H1 (cell line): ENCODE measurements at regions not wholly inside any gene's neighbourhood (a gene's known extent, or its start where the extent isn't known, plus 50 kb on each side); places are given as distances from the start of the nearest gene placed in this dataset.

Experiments
- CTCF ChIA-PET: fragments of 300-600 bp; sonication (Branson Sonifier 250); formaldehyde crosslinking; loops from one replicate; lab custom pipeline; 2021; ENCODE audit not compliant: partially characterized antibody; lab: Charles Lee
- POLR2A ChIA-PET: fragments of 300-600 bp; sonication (Branson Sonifier 250); formaldehyde crosslinking; loops from one replicate; lab custom pipeline; 2021; ENCODE audit warnings: inconsistent platforms; ENCODE audit not compliant: partially characterized antibody; lab: Charles Lee
- DNase-seq, 2 experiments: peaks; one replicate each; pipeline versions ENCODE4 v3.0.0 to v3.0.0-alpha.2; 2010 to 2022; ENCODE audit warnings: low spot score in 2 of 2, low read depth in 1 of 2, mixed read lengths in 1 of 2
- FAIRE-seq: peaks from 2 replicates; lab custom pipeline; 2011; peaks lifted over from hg19 to GRCh38; lab: Jason Lieb, UNC
- H2AFZ ChIP-seq: 2 replicates; pipeline ENCODE4 v1.8.1; 2012; ENCODE audit warnings: low read length, inconsistent platforms
- H2AK5ac ChIP-seq: 2 replicates; pipeline ENCODE4 v1.6.1; 2013; ENCODE audit warnings: low read depth, low read length
- H2BK120ac ChIP-seq: replicated peaks from 2 replicates; pipeline ENCODE3; 2013; ENCODE audit warnings: low read depth, low read length, inconsistent platforms
- H2BK12ac ChIP-seq: 2 replicates; pipeline ENCODE4 v1.6.1; 2013; ENCODE audit warnings: low read depth, low read length
- H2BK15ac ChIP-seq: 2 replicates; pipeline ENCODE4 v1.6.1; 2013; ENCODE audit warnings: low read length
- H2BK20ac ChIP-seq: 2 replicates; pipeline ENCODE4 v1.6.1; 2013; ENCODE audit warnings: low read length
- H2BK5ac ChIP-seq: 2 replicates; pipeline ENCODE4 v1.6.1; 2013; ENCODE audit warnings: low read depth, low read length
- H3K14ac ChIP-seq: 2 replicates; pipeline ENCODE4 v1.6.1; 2013; ENCODE audit warnings: inconsistent platforms; ENCODE audit not compliant: insufficient read length
- H3K18ac ChIP-seq: 2 replicates; pipeline ENCODE4 v1.6.1; 2013; ENCODE audit warnings: low read length; ENCODE audit errors: extremely low read depth
- H3K23ac ChIP-seq: 2 replicates; pipeline ENCODE4 v1.6.1; 2013; ENCODE audit warnings: inconsistent platforms; ENCODE audit not compliant: insufficient read length
- H3K23me2 ChIP-seq: 2 replicates; pipeline ENCODE4 v1.6.1; 2013; ENCODE audit warnings: low read depth, low read length
- H3K27ac ChIP-seq: 2 replicates; pipeline ENCODE4 v1.6.1; 2011; ENCODE audit warnings: low read depth, low read length, inconsistent platforms
- H3K27me3 ChIP-seq, 4 experiments: replicated peaks in 1 of 4; 1 replicate in 1 of 4; 2 replicates in 3 of 4; pipeline versions ENCODE4 v1.6.1 to v1.8.1; 2011 to 2013; ENCODE audit warnings: low read length in 3 of 4, mild to moderate bottlenecking in 3 of 4, inconsistent platforms in 2 of 4, mixed read lengths in 2 of 4, moderate library complexity in 1 of 4; ENCODE audit not compliant: control insufficient read depth in 3 of 4, insufficient read depth in 3 of 4; ENCODE audit errors: extremely low read depth in 1 of 4
- H3K36me3 ChIP-seq, 4 experiments: 2 replicates each; pipeline versions ENCODE4 v1.6.1 to v1.8.1; 2011 to 2013; ENCODE audit warnings: mild to moderate bottlenecking in 4 of 4, low read length in 3 of 4, moderate library complexity in 2 of 4, control low read depth in 1 of 4, inconsistent platforms in 1 of 4; ENCODE audit not compliant: insufficient read depth in 4 of 4, control insufficient read depth in 2 of 4
- H3K4ac ChIP-seq: replicated peaks from 2 replicates; pipeline ENCODE3; 2013; ENCODE audit warnings: low read length, low read depth, mixed read lengths, inconsistent platforms; ENCODE audit not compliant: insufficient read length
- H3K4me1 ChIP-seq, 4 experiments: replicated peaks in 1 of 4; 1 replicate in 1 of 4; 2 replicates in 3 of 4; pipeline versions ENCODE4 v1.6.1 to v1.8.1; 2011 to 2013; ENCODE audit warnings: low read length in 3 of 4, inconsistent platforms in 2 of 4, mixed read lengths in 1 of 4; ENCODE audit not compliant: insufficient read depth in 4 of 4, control insufficient read depth in 3 of 4
- H3K4me2 ChIP-seq, 2 experiments: 2 replicates each; pipeline versions ENCODE4 v1.6.1 to v1.8.1; 2011 to 2013; ENCODE audit warnings: low read depth in 2 of 2, low read length in 2 of 2, control low read depth in 1 of 2, inconsistent platforms in 1 of 2, mild to moderate bottlenecking in 1 of 2; ENCODE audit not compliant: insufficient read depth in 1 of 2
- H3K4me3 ChIP-seq, 4 experiments: fragments of 200-600, 300-600 bp in 1 of 4; sonication (generic), shearing (Covaris generic), sonication (Bioruptor Twin) in 1 of 4; 2 replicates each; pipeline versions ENCODE4 v1.5.1 to v1.8.1; 2011 to 2016; ENCODE audit warnings: low read length in 4 of 4, low read depth in 3 of 4, control low read depth in 2 of 4, inconsistent platforms in 2 of 4, mild to moderate bottlenecking in 2 of 4, mixed read lengths in 1 of 4, moderate library complexity in 1 of 4; ENCODE audit not compliant: insufficient read depth in 2 of 4; ENCODE audit errors: extremely low read depth in 1 of 4
- H3K56ac ChIP-seq: replicated peaks from 2 replicates; pipeline ENCODE3; 2013; ENCODE audit warnings: low read depth, mild to moderate bottlenecking, mixed read lengths, low read length, inconsistent platforms; ENCODE audit not compliant: insufficient read length
- H3K79me1 ChIP-seq: 2 replicates; pipeline ENCODE4 v1.6.1; 2013; ENCODE audit warnings: low read depth, low read length, control low read depth
- H3K79me2 ChIP-seq, 2 experiments: 2 replicates each; pipeline versions ENCODE4 v1.6.1 to v1.8.1; 2012 to 2013; ENCODE audit warnings: low read length in 2 of 2, mild to moderate bottlenecking in 2 of 2, inconsistent platforms in 1 of 2; ENCODE audit not compliant: insufficient read depth in 2 of 2, control insufficient read depth in 1 of 2
- H3K9ac ChIP-seq, 4 experiments: replicated peaks in 1 of 4; 1 replicate in 1 of 4; 2 replicates in 3 of 4; pipeline versions ENCODE4 v1.6.1 to v1.8.1; 2011 to 2013; ENCODE audit warnings: low read depth in 3 of 4, low read length in 3 of 4, control low read depth in 2 of 4, mild to moderate bottlenecking in 2 of 4, moderate library complexity in 2 of 4, inconsistent platforms in 1 of 4; ENCODE audit errors: extremely low read depth in 1 of 4
- H3K9me3 ChIP-seq, 2 experiments: 2 replicates each; pipeline versions ENCODE4 v1.6.1 to v1.8.1; 2012 to 2013; ENCODE audit warnings: mild to moderate bottlenecking in 2 of 2, moderate library complexity in 2 of 2, control low read depth in 1 of 2, inconsistent platforms in 1 of 2, low read depth in 1 of 2, low read length in 1 of 2, mixed read lengths in 1 of 2; ENCODE audit not compliant: insufficient read depth in 2 of 2
- H4K20me1 ChIP-seq, 2 experiments: replicated peaks in 1 of 2; 2 replicates each; pipeline versions ENCODE3 to v1.8.1; 2011 to 2013; ENCODE audit warnings: inconsistent platforms in 2 of 2, low read length in 2 of 2, mild to moderate bottlenecking in 1 of 2; ENCODE audit not compliant: insufficient read depth in 2 of 2, control insufficient read depth in 1 of 2
- H4K5ac ChIP-seq: 2 replicates; pipeline ENCODE4 v1.6.1; 2013; ENCODE audit warnings: low read length, low read depth, mixed read lengths, inconsistent platforms; ENCODE audit not compliant: insufficient read length
- H4K8ac ChIP-seq: 2 replicates; pipeline ENCODE4 v1.8.0; 2013; ENCODE audit warnings: mild to moderate bottlenecking, moderate library complexity, low read length, inconsistent platforms; ENCODE audit not compliant: insufficient read depth; ENCODE audit errors: extremely low read depth
- H4K91ac ChIP-seq: replicated peaks from 2 replicates; pipeline ENCODE3; 2013; ENCODE audit warnings: low read length, mixed read lengths, inconsistent platforms; ENCODE audit not compliant: insufficient read length
- EGR1 ChIP-seq: IDR thresholded peaks from 2 replicates; pipeline ENCODE4 v1.6.1; 2011; ENCODE audit warnings: low read depth, low read length, borderline replicate concordance
- GTF2F1 ChIP-seq: IDR thresholded peaks from 2 replicates; pipeline ENCODE4 v1.6.1; 2012; ENCODE audit warnings: low read depth, low read length, improper control_type of control experiment, borderline replicate concordance
- NANOG ChIP-seq: IDR thresholded peaks from 2 replicates; pipeline ENCODE4 v1.6.1; 2011; ENCODE audit warnings: low read length, low read depth, mild to moderate bottlenecking, inconsistent platforms; ENCODE audit not compliant: insufficient read depth, poor library complexity, severe bottlenecking
- POLR2AphosphoS5 ChIP-seq: IDR thresholded peaks from 2 replicates; pipeline ENCODE4 v1.6.1; 2011; ENCODE audit warnings: low read depth, low read length
- RAD21 ChIP-seq, 2 experiments: IDR thresholded peaks in 1 of 2; conservative IDR thresholded peaks in 1 of 2; 2 replicates each; pipeline ENCODE4 v1.6.1; 2011; ENCODE audit warnings: low read depth in 2 of 2, low read length in 2 of 2, improper control_type of control experiment in 1 of 2, inconsistent platforms in 1 of 2, mild to moderate bottlenecking in 1 of 2, moderate library complexity in 1 of 2
- SP2 ChIP-seq: IDR thresholded peaks from 2 replicates; pipeline ENCODE4 v1.6.1; 2012; ENCODE audit warnings: mild to moderate bottlenecking, low read length, inconsistent platforms
- SP4 ChIP-seq: IDR thresholded peaks from 2 replicates; pipeline ENCODE4 v1.6.1; 2012; ENCODE audit warnings: low read length, inconsistent platforms
- TEAD4 ChIP-seq: IDR thresholded peaks from 2 replicates; pipeline ENCODE4 v1.6.1; 2012; ENCODE audit warnings: low read depth, low read length, inconsistent platforms, mixed read lengths
- WGBS, 2 experiments: shearing (Covaris generic) in 1 of 2; methylation state at CpG; one replicate each; pipeline versions ENCODE4 v1.1.6 to v1.1.7; 2013 to 2015; ENCODE audit warnings: low lambda C conversion rate in 2 of 2, mixed read lengths in 2 of 2, inconsistent platforms in 1 of 2, low coverage in 1 of 2, missing lambda C conversion rate in 1 of 2; ENCODE audit not compliant: insufficient replicate concordance in 2 of 2, insufficient coverage in 1 of 2, insufficient read length in 1 of 2; ENCODE audit errors: extremely low coverage in 1 of 2, missing lambda C conversion rate in 1 of 2; 5-methylcytosine and 5-hydroxymethylcytosine counted together
- TF ChIP-seq, protein P1 (sequence below), 3 experiments: IDR thresholded peaks; 1 replicate in 2 of 3; 2 replicates in 1 of 3; pipeline versions ENCODE4 v1.5.1 to v1.6.1; 2011; ENCODE audit warnings: low read length in 3 of 3, mild to moderate bottlenecking in 3 of 3, inconsistent platforms in 2 of 3, low read depth in 1 of 3, moderate library complexity in 1 of 3; ENCODE audit not compliant: insufficient read depth in 1 of 3; ENCODE audit errors: control extremely low read depth in 1 of 3
- TF ChIP-seq, protein P2 (sequence below): IDR thresholded peaks from 2 replicates; pipeline ENCODE4 v1.6.1; 2012; ENCODE audit warnings: inconsistent platforms

DNA sequence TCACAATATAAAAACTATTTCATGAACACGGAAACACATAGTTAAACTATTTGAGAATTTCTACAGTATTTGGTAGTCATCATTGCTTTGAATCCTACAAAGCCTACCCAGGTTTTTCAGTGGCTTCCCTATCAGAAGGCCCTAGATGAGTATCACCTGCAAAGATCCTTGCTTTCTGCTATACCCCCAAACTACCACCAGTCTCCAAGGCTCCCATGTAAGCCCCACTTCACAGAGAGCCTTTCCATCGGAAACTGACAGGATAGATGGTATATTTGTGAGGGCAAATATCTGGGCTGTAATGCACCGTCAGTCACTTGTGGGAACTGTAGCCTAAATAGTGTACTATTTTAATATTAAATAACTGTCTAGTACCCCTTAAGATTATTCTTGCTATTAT, 674.3 kb downstream of the BRINP3 start:
- WGBS, 2 experiments: 50% methylated on average over 2 of the region's 3 CpGs; no CpG with 5 or more reads in 1 of the 2 experiments
- no peaks in the 10 kb centered on the region for H3K79me1 ChIP-seq
- H3K27me3 ChIP-seq: no peaks in the 10 kb centered on the region
- no peak overlapping the region for H3K4me2 ChIP-seq
- no peak overlapping the region for H2BK12ac ChIP-seq
- no peak for FAIRE-seq
- H3K4me1 ChIP-seq: no peaks in the 10 kb centered on the region
- H3K14ac ChIP-seq: no peak overlapping the region
- no peak overlapping the region for H3K56ac ChIP-seq
- H2BK20ac ChIP-seq: no peak overlapping the region
- H4K5ac ChIP-seq: no peak overlapping the region
- CTCF ChIA-PET: interaction anchor here (1.2 kb wide), 1 partner anchor 35 kb away, joined by 3 read pairs; no protein-coding TSS in a partner anchor
- H2AFZ ChIP-seq: no peak overlapping the region
- H3K36me3 ChIP-seq: no peaks in the 10 kb centered on the region
- no peak for DNase-seq
- H4K91ac ChIP-seq: no peak overlapping the region
- H3K9me3 ChIP-seq: no peaks in the 10 kb centered on the region
- H4K20me1 ChIP-seq: no peaks in the 10 kb centered on the region
- no peak overlapping the region for H2BK120ac ChIP-seq
- H2AK5ac ChIP-seq: no peak overlapping the region
- H4K8ac ChIP-seq: no peak overlapping the region
- H3K4ac ChIP-seq: no peak overlapping the region
- no peak overlapping the region for H3K18ac ChIP-seq
- H3K23me2 ChIP-seq: no peaks in the 10 kb centered on the region
- no peak overlapping the region for H3K9ac ChIP-seq
- POLR2A ChIA-PET: no interaction called here
- no peak overlapping the region for H2BK15ac ChIP-seq
- no peak overlapping the region for H3K27ac ChIP-seq
- no peak overlapping the region for H2BK5ac ChIP-seq
- no peak overlapping the region for H3K4me3 ChIP-seq
- no peak overlapping the region for H3K23ac ChIP-seq
- H3K79me2 ChIP-seq: no peaks in the 10 kb centered on the region
- TF ChIP-seq SP4: no peak
- no peak for TF ChIP-seq POLR2AphosphoS5
- no peak for TF ChIP-seq GTF2F1
- TF ChIP-seq NANOG: no peak
- TF ChIP-seq EGR1: no peak
- TF ChIP-seq, protein P1, sequence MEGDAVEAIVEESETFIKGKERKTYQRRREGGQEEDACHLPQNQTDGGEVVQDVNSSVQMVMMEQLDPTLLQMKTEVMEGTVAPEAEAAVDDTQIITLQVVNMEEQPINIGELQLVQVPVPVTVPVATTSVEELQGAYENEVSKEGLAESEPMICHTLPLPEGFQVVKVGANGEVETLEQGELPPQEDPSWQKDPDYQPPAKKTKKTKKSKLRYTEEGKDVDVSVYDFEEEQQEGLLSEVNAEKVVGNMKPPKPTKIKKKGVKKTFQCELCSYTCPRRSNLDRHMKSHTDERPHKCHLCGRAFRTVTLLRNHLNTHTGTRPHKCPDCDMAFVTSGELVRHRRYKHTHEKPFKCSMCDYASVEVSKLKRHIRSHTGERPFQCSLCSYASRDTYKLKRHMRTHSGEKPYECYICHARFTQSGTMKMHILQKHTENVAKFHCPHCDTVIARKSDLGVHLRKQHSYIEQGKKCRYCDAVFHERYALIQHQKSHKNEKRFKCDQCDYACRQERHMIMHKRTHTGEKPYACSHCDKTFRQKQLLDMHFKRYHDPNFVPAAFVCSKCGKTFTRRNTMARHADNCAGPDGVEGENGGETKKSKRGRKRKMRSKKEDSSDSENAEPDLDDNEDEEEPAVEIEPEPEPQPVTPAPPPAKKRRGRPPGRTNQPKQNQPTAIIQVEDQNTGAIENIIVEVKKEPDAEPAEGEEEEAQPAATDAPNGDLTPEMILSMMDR (IDR thresholded peaks at IDR 0.05; ENCODE audit: control extremely low read depth in 1 of 3, insufficient read depth in 1 of 3, low read depth in 1 of 3, low read length in 3 of 3): 0 out of 4 replicates have a peak, but pooled peaks of 1 of the 3 experiments have one; percentile 11
- no peak for TF ChIP-seq SP2
- no peak for TF ChIP-seq TEAD4
- peak; percentile 12 to 37; a peak in 3 of 4 replicates for TF ChIP-seq RAD21 (IDR thresholded peaks at IDR 0.05 in 1 of 2, conservative IDR thresholded peaks at IDR 0.05 in 1 of 2; ENCODE audit: low read depth in 2 of 2, low read length in 2 of 2)
- TF ChIP-seq, protein P2, sequence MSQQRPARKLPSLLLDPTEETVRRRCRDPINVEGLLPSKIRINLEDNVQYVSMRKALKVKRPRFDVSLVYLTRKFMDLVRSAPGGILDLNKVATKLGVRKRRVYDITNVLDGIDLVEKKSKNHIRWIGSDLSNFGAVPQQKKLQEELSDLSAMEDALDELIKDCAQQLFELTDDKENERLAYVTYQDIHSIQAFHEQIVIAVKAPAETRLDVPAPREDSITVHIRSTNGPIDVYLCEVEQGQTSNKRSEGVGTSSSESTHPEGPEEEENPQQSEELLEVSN: no peak
